Pancreas (tissue), 10 donors: ENCODE measurements at regions not wholly inside any gene's neighbourhood (a gene's known extent, or its start where the extent isn't known, plus 50 kb on each side); places are given as distances from the start of the nearest gene placed in this dataset.

Source experiments
- ATAC-seq, 4 donors: fragments of 200-7000 bp; cut with Tn5 transposase; one replicate each; pipeline versions ENCODE4 v1.8.0 to v1.9.1; 2020; ENCODE audit warnings: mild to moderate bottlenecking in 4 of 4, moderate library complexity in 4 of 4
- DNase-seq, 6 donors: peaks; one replicate each; pipeline ENCODE4 v3.0.0-alpha.2; 2020
- FAIRE-seq: peaks from 2 replicates; lab custom pipeline; 2012; peaks lifted over from hg19 to GRCh38; lab: Jason Lieb, UNC
- H3K27ac ChIP-seq, 4 donors: fragments of 200-600 bp; sonication (generic); 1 replicate in 3 of 4; 2 replicates in 1 of 4; pipeline versions ENCODE4 v1.5.0 to v1.8.0; 2020
- H3K27me3 ChIP-seq, 4 donors: fragments of 200-600 bp; one replicate each; pipeline ENCODE4 v1.8.0; 2021
- H3K36me3 ChIP-seq, 3 donors: fragments of 200-600 bp; sonication (generic) in 1 of 3; one replicate each; pipeline versions ENCODE4 v1.5.0 to v1.8.0; 2020 to 2021
- H3K4me1 ChIP-seq, 3 donors: fragments of 200-600 bp; one replicate each; pipeline ENCODE4 v1.8.0; 2021
- H3K4me3 ChIP-seq, 4 donors: fragments of 200-600 bp; sonication (generic) in 2 of 4; one replicate each; pipeline versions ENCODE4 v1.5.0 to v1.8.0; 2020 to 2021
- H3K9me3 ChIP-seq, 4 donors: fragments of 200-600 bp; one replicate each; pipeline ENCODE4 v1.8.0; 2021
- WGBS, 2 donors: extraction: QIAGEN DNeasy Blood & Tissue Kit; methylation state at CpG; one replicate each; pipeline ENCODE4 v1.1.7; 2013; 5-methylcytosine and 5-hydroxymethylcytosine counted together
- intact Hi-C, 3 donors: fragments of 100-400 bp; cut with DNase I; formaldehyde crosslinking; loops; one replicate each; pipeline versions ENCODE4 v1.11.1 to v1.14.2; 2022
- TF ChIP-seq, protein P1 (sequence below), 4 donors: fragments of 200-600 bp; sonication (generic) in 3 of 4; IDR thresholded peaks; one replicate each; pipeline versions ENCODE4 v1.5.0 to v1.8.0; 2021; ENCODE audit warnings: antibody characterized with exemption in 4 of 4
- donor health status: healthy with polysubstance abuse.
- donor health status: DM: no; HTN: no; CAD: no; lungs with moderate emphysema.
- donor health status: DM: no; HTN: no; CAD: no.
- donor health status: control.
- donor health status: control.
- donor health status: Bipolar disorder and iron deficiency.
- donor health status: DM: yes; HTN: yes; CAD: no.
- donor health status: DM: no; HTN: no; CAD: no.
- donor health status: DM: no; HTN: no; CAD: no.
- donor health status: DM: yes; HTN: yes; CAD: no.

DNA sequence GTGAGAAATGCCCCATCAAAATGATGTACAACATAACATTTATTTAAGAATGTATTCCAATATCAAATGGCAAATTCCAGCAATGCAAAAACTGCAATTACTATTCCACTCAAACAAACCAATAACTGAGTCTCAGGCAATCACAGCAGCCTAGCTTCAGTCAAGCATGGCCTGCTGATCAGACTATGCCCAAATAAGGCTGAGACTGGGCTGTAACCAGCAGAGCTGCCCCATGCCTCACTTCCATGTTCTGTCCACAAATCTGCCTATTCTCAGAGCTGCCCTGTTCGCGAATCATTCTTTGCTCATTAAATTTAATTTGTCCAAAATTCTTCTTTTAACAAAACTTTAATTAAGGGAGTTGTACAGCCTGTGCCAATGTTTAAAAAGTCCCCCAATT is 155.4 kb downstream of the FNDC1 start:
- 94 to 96% methylated on average over 2 of the region's 2 CpGs for WGBS, 2 donors
- Histone ChIP-seq H3K4me1 (no peaks in the 10 kb centered on the region), H3K36me3 (no peaks in the 10 kb centered on the region), H3K27ac (no peak overlapping the region), H3K4me3 (no peak overlapping the region), H3K9me3 (no peaks in the 10 kb centered on the region), H3K27me3 (no peaks in the 10 kb centered on the region)
- intact Hi-C loops, result no loop called here
- no peak for ATAC-seq
- FAIRE-seq, result no peak
- DNase-seq, result no peak
- TF ChIP-seq, protein P1, sequence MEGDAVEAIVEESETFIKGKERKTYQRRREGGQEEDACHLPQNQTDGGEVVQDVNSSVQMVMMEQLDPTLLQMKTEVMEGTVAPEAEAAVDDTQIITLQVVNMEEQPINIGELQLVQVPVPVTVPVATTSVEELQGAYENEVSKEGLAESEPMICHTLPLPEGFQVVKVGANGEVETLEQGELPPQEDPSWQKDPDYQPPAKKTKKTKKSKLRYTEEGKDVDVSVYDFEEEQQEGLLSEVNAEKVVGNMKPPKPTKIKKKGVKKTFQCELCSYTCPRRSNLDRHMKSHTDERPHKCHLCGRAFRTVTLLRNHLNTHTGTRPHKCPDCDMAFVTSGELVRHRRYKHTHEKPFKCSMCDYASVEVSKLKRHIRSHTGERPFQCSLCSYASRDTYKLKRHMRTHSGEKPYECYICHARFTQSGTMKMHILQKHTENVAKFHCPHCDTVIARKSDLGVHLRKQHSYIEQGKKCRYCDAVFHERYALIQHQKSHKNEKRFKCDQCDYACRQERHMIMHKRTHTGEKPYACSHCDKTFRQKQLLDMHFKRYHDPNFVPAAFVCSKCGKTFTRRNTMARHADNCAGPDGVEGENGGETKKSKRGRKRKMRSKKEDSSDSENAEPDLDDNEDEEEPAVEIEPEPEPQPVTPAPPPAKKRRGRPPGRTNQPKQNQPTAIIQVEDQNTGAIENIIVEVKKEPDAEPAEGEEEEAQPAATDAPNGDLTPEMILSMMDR (IDR thresholded peaks at IDR 0.05), result no peak
